LNCaP clone FGC (cell line): ENCODE measurements at regions not wholly inside any gene's neighbourhood (a gene's known extent, or its start where the extent isn't known, plus 50 kb on each side); places are given as distances from the start of the nearest gene placed in this dataset.

ENCODE experiments used
- DNase-seq: peaks from one replicate; pipeline ENCODE4 v3.0.0-alpha.2; 2011; ENCODE audit warnings: low read depth
- H3K4me3 ChIP-seq: 2 replicates; pipeline ENCODE4 v1.5.1; 2011; ENCODE audit warnings: mild to moderate bottlenecking, low read depth, low read length, control low read depth
- TF ChIP-seq, protein P1 (sequence below): IDR thresholded peaks from 2 replicates; pipeline ENCODE4 v1.5.1; 2012; ENCODE audit warnings: mild to moderate bottlenecking; ENCODE audit not compliant: control insufficient read depth, insufficient read depth; ENCODE audit errors: extremely low read depth

DNA sequence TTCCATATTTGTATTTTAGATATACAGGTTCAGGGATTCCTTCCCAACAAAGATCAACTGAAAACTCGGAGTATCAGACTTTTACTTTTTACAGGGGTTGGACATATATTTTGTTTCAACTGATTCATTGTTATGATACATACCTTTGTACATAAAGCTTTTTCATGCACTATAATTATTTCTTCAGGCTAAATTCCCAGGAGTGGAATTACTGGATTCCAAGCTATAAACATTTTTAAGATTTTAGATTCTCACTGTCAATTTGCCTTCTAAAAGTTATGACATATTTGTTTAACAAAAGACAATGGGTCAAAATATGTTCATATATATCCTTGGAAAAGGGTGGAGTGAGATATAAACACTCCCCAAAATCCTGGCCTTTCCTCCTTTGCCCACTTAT lies 449.0 kb downstream of the PDCD6IP start:
- DNase-seq, result no peak
- TF ChIP-seq, protein P1, sequence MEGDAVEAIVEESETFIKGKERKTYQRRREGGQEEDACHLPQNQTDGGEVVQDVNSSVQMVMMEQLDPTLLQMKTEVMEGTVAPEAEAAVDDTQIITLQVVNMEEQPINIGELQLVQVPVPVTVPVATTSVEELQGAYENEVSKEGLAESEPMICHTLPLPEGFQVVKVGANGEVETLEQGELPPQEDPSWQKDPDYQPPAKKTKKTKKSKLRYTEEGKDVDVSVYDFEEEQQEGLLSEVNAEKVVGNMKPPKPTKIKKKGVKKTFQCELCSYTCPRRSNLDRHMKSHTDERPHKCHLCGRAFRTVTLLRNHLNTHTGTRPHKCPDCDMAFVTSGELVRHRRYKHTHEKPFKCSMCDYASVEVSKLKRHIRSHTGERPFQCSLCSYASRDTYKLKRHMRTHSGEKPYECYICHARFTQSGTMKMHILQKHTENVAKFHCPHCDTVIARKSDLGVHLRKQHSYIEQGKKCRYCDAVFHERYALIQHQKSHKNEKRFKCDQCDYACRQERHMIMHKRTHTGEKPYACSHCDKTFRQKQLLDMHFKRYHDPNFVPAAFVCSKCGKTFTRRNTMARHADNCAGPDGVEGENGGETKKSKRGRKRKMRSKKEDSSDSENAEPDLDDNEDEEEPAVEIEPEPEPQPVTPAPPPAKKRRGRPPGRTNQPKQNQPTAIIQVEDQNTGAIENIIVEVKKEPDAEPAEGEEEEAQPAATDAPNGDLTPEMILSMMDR, result no peak
- H3K4me3 ChIP-seq, result no peak overlapping the region

DNA sequence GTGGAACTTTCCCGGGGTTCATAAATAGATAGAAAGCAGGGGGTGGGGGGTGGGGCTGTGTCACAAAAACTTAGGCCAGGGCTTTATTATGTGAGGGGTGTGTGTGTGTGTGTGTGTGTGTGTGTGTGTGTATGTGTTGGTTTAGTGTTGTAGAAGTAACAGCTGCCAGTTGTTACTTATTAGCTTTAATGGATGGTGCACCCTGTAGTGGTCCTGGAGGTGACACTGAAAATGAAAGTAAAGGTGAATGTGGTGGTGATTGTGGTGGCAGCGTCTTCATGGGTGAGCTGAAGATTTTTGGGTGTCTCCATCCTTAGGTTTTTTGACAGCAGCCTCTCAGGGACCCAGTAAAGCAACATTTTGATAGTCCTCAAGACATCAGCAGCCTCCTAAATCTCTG lies 449.9 kb downstream of the PDCD6IP start:
- no peak overlapping the region for H3K4me3 ChIP-seq
- TF ChIP-seq, protein P1, result no peak
- no peak for DNase-seq

DNA sequence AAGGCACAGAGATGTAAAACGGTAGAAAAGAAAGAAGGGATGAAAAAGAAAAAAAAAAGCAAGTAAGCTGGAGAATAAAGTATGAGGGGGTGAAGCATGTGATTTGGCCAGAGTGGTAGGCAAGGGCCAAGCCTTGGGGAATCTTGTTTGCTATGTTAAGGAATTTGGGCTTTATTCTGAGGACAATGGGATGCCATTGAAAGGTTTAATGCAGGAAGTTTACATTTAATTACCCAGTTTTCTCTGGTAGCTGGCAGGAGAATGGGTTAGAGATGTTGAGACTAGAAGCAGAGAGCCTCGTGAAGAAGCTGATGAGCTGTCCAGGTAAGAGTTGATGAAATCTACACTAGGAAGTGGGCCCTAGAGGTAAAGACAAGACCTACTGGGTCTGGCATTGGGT lies 455.9 kb downstream of the PDCD6IP start:
- H3K4me3 ChIP-seq, result no peak overlapping the region
- no peak for DNase-seq
- TF ChIP-seq, protein P1, result no peak

DNA sequence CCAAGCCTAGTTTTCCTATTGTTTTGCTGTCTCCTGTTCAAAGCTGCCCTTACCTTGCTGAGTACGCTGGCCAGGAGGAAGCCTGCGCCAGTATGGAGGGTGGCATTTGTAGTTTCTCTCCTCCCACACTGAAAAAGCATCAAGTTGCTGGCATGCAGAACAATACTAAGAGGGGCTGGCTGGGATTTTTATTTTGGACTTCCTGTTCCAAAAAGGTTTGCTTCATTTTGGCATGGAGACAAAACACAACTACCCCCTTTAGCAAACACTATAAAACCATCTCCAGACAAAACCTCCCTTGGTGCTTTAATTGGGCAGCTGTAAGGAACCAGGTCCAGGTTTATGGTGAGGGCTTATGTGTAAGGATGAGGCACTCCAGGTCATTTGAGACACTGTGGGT lies 457.6 kb downstream of the PDCD6IP start:
- DNase-seq, result peak; percentile 1
- TF ChIP-seq, protein P1, result no peak
- no peak overlapping the region for H3K4me3 ChIP-seq

DNA sequence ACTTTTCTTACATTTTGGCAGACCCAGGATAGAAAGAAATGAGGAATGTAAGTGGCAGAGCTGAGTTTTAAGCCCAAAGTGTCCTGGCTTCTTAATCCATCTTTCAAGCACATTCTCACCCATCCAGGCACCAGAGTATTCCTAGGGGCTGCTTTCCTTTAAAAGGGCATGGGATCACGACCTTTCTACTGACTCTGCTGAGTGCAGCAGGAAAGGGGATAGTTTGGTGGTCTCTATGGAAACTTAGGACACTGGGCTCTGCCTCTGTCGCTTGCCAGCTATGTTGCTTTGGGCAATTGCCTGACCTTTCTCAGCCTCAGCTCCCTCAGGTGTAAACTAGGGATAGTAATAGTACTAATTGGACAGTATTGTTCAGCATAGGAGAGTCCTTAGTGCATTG lies 458.4 kb downstream of the PDCD6IP start:
- no peak overlapping the region for H3K4me3 ChIP-seq
- TF ChIP-seq, protein P1, result no peak
- DNase-seq, result no peak

DNA sequence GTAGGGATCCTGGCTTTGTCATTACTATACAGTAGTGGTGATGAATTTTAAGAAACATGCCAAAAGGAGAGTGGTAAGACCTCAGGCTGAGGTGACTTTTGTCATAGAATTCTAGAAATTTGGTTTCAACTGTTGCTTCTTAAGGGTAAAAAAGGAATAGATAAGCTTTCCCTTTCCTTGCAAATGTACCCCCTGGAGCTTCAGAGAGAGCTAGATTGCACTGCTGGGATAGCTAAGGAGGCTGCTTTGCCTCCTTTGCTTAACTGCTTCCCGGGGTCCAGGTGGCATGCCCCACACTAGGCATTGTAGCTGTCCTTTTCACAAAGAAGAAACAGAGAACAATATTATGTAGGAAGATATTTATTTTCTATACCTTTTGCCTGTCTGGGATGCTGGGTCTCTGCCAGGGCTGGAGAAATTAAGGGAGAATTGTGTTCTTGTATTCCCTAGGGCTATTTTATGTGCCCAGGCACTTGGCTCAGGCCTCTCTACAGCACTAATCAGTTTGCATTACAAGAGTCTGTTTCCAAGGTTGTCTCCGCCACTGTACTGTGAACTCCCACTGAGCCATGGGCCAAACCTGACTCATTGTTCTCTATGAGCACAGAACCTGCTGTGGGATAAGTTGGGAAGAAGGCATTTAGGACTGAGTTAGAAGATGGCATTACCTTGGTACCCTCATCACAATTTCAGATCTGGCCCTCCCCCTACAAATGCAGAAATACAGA lies 460.0 kb downstream of the PDCD6IP start:
- TF ChIP-seq, protein P1, result no peak
- no peak overlapping the region for H3K4me3 ChIP-seq
- DNase-seq, result no peak
